ENCODE measurements at regions not wholly inside any gene's neighbourhood (a gene's known extent, or its start where the extent isn't known, plus 50 kb on each side); places are given as distances from the start of the nearest gene placed in this dataset.

DNA sequence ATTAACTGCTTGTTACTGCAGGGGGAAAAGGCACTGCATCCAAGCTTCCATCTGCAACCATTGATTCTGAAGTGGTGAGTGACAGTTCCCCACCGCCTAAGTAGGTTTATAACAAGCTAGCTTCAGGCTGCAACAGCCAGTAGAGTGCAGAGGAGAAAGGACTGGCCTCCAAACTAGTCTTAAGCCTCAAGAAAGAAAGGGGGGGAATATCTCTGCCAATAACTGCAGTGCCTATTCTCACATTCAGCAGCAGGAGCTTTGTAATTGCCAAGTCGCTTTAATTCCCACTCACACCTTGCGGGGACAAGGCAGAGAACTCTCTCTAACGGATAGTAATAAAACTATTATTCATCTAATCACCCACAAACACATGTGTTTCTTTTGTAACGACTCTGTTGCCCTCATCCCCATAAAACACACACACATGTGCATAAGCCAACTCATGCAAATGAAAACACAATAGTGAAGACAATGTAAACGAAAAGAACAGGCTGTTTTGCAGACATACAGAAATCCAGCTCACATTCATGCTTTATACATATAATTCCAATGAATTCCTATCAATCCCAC lies 1963.3 kb upstream of the PIK3C3 start:
- no peak overlapping the region for H3K4me3 ChIP-seq (ENCODE audit: low read length)
- no peak for DNase-seq
- H3K9me3 Mint-ChIP-seq = peaks cover 5 to 33% (median 10%) of the 10 kb centered on the region in 5 donors
- H3K36me3 ChIP-seq (ENCODE audit: insufficient read depth, low read length) = no peaks in the 10 kb centered on the region
- ChIA-PET CTCF (no interaction called here), POLR2A (no interaction called here)
- H3K4me3 Mint-ChIP-seq = no peak overlapping the region
- H3K4me1 ChIP-seq (ENCODE audit: insufficient read depth, low read length) = no peaks in the 10 kb centered on the region
- no peaks in the 10 kb centered on the region for H3K4me1 Mint-ChIP-seq
- H3K9me3 ChIP-seq (ENCODE audit: low read length) = no peaks in the 10 kb centered on the region
- no peaks in the 10 kb centered on the region for H3K36me3 Mint-ChIP-seq
- H3K27ac Mint-ChIP-seq = no peak overlapping the region
- peaks cover 0 to 1% of the 10 kb centered on the region in 2 donors for H3K27me3 Mint-ChIP-seq
- H3K27me3 ChIP-seq (ENCODE audit: insufficient read depth, low read length, poor library complexity, severe bottlenecking) = no peaks in the 10 kb centered on the region
- no peak overlapping the region for H3K27ac ChIP-seq (ENCODE audit: low read depth, low read length)

DNA sequence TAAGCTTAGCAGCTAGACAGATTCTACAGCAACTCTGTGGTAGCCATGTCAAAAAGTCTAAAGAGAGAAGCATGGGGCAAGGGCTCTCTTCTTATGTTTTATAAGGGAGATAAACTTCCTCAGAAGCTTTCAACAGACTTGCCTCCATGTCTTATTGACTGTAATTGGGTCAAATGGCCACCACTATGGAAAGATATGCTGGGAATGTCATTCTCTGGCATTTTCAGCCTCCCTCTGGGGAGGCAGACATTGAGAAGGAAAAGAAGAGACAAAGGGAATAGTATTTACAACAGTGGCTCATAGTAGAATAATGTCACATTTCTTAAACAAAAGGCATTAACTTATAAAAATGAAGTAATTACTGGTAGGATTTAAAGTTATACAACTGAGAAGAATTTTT lies 1964.5 kb upstream of the PIK3C3 start:
- no peaks in the 10 kb centered on the region for H3K36me3 ChIP-seq (ENCODE audit: insufficient read depth, low read length)
- Mint-ChIP-seq H3K27ac (no peak overlapping the region), H3K4me3 (no peak overlapping the region), H3K36me3 (no peaks in the 10 kb centered on the region), H3K9me3 (peaks cover 4 to 34% (median 8%) of the 10 kb centered on the region in 5 donors), H3K27me3 (no peaks in the 10 kb centered on the region), H3K4me1 (no peaks in the 10 kb centered on the region)
- H3K4me3 ChIP-seq (ENCODE audit: low read length) = no peak overlapping the region
- ChIA-PET POLR2A (no interaction called here), CTCF (no interaction called here)
- H3K9me3 ChIP-seq (ENCODE audit: low read length) = no peaks in the 10 kb centered on the region
- DNase-seq = no peak
- H3K4me1 ChIP-seq (ENCODE audit: insufficient read depth, low read length) = no peaks in the 10 kb centered on the region
- no peaks in the 10 kb centered on the region for H3K27me3 ChIP-seq (ENCODE audit: insufficient read depth, low read length, poor library complexity, severe bottlenecking)
- no peak overlapping the region for H3K27ac ChIP-seq (ENCODE audit: low read depth, low read length)

DNA sequence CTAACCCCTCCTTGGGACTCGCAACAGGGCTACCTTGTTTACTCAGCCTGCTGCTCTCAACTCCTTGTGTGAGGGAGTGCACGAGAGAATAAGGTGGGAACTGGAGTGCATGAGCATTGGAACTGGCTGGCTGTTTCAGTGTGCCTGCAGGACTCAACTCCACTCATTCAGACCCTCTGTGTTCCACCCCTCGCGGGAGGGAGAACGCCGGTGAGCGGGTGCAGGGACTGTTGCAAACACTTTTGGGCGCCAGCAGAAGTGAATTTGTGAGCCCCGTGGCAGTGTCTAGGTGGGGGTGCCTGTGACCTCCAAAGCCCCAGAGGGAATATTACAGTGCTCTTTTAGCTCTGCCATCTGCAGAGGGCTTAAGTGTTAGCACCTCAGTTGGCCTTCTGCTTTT lies 1978.3 kb upstream of the PIK3C3 start:
- Histone ChIP-seq H3K27me3 (ENCODE audit: insufficient read depth, low read length, poor library complexity, severe bottlenecking) (no peaks in the 10 kb centered on the region), H3K36me3 (ENCODE audit: insufficient read depth, low read length) (no peaks in the 10 kb centered on the region), H3K4me3 (ENCODE audit: low read length) (no peak overlapping the region), H3K27ac (ENCODE audit: low read depth, low read length) (no peak overlapping the region), H3K9me3 (ENCODE audit: low read length) (no peaks in the 10 kb centered on the region), H3K4me1 (ENCODE audit: insufficient read depth, low read length) (no peaks in the 10 kb centered on the region)
- no peak for DNase-seq
- CTCF ChIA-PET = no interaction called here
- H3K9me3 Mint-ChIP-seq = peaks cover 0 to 7% (median 0%) of the 10 kb centered on the region in 5 donors
- H3K27ac Mint-ChIP-seq = no peak overlapping the region
- POLR2A ChIA-PET = no interaction called here
- H3K36me3 Mint-ChIP-seq = no peaks in the 10 kb centered on the region
- H3K4me1 Mint-ChIP-seq = no peaks in the 10 kb centered on the region
- no peak overlapping the region for H3K4me3 Mint-ChIP-seq
- H3K27me3 Mint-ChIP-seq = no peaks in the 10 kb centered on the region

- no peaks in the 10 kb centered on the region for H3K4me1 ChIP-seq (ENCODE audit: insufficient read depth, low read length)
- H3K27me3 ChIP-seq (ENCODE audit: insufficient read depth, low read length, poor library complexity, severe bottlenecking) = no peaks in the 10 kb centered on the region
- H3K27ac ChIP-seq (ENCODE audit: low read depth, low read length) = no peak overlapping the region
- no peak overlapping the region for H3K27ac Mint-ChIP-seq
- DNase-seq = no peak
- H3K9me3 Mint-ChIP-seq = peaks cover 0 to 7% (median 2%) of the 10 kb centered on the region in 5 donors
- H3K4me1 Mint-ChIP-seq = no peaks in the 10 kb centered on the region
- H3K4me3 ChIP-seq (ENCODE audit: low read length) = no peak overlapping the region
- no peak overlapping the region for H3K4me3 Mint-ChIP-seq
- ChIA-PET POLR2A (no interaction called here), CTCF (no interaction called here)
- no peaks in the 10 kb centered on the region for H3K27me3 Mint-ChIP-seq
- H3K36me3 Mint-ChIP-seq = no peaks in the 10 kb centered on the region
- no peaks in the 10 kb centered on the region for H3K9me3 ChIP-seq (ENCODE audit: low read length)
- H3K36me3 ChIP-seq (ENCODE audit: insufficient read depth, low read length) = no peaks in the 10 kb centered on the region
Observed at GRCh38 chr18:39972521-39972920, 1982.5 kb upstream of the PIK3C3 start.

- ChIA-PET CTCF (no interaction called here), POLR2A (no interaction called here)
- Mint-ChIP-seq H3K4me1 (no peaks in the 10 kb centered on the region), H3K27me3 (no peaks in the 10 kb centered on the region), H3K4me3 (no peak overlapping the region), H3K9me3 (peaks cover 2 to 14% (median 4%) of the 10 kb centered on the region in 5 donors), H3K27ac (no peak overlapping the region), H3K36me3 (no peaks in the 10 kb centered on the region)
- no peaks in the 10 kb centered on the region for H3K36me3 ChIP-seq (ENCODE audit: insufficient read depth, low read length)
- no peaks in the 10 kb centered on the region for H3K9me3 ChIP-seq (ENCODE audit: low read length)
- H3K27me3 ChIP-seq (ENCODE audit: insufficient read depth, low read length, poor library complexity, severe bottlenecking) = no peaks in the 10 kb centered on the region
- H3K27ac ChIP-seq (ENCODE audit: low read depth, low read length) = no peak overlapping the region
- H3K4me3 ChIP-seq (ENCODE audit: low read length) = no peak overlapping the region
- H3K4me1 ChIP-seq (ENCODE audit: insufficient read depth, low read length) = no peaks in the 10 kb centered on the region
- DNase-seq = no peak
Observed at GRCh38 chr18:39969803-39970494, 1985.1 kb upstream of the PIK3C3 start.

GRCh38 chr18:39966275-39966674 lies 1988.8 kb upstream of the PIK3C3 start:
- Mint-ChIP-seq H3K27ac (no peak overlapping the region), H3K27me3 (no peaks in the 10 kb centered on the region), H3K9me3 (peaks cover 7 to 23% (median 11%) of the 10 kb centered on the region in 5 donors), H3K4me3 (no peak overlapping the region), H3K36me3 (peaks cover 0 to 1% (median 0%) of the 10 kb centered on the region in 3 donors), H3K4me1 (no peaks in the 10 kb centered on the region)
- Histone ChIP-seq H3K9me3 (ENCODE audit: low read length) (no peaks in the 10 kb centered on the region), H3K4me3 (ENCODE audit: low read length) (no peak overlapping the region), H3K27ac (ENCODE audit: low read depth, low read length) (no peak overlapping the region), H3K27me3 (ENCODE audit: insufficient read depth, low read length, poor library complexity, severe bottlenecking) (no peaks in the 10 kb centered on the region), H3K36me3 (ENCODE audit: insufficient read depth, low read length) (no peaks in the 10 kb centered on the region), H3K4me1 (ENCODE audit: insufficient read depth, low read length) (no peaks in the 10 kb centered on the region)
- POLR2A ChIA-PET = no interaction called here
- no peak for DNase-seq
- CTCF ChIA-PET = no interaction called here

GRCh38 chr18:39962546-39962945 lies 1992.5 kb upstream of the PIK3C3 start:
- no peak overlapping the region for H3K4me3 ChIP-seq (ENCODE audit: low read length)
- DNase-seq = no peak
- H3K27me3 ChIP-seq (ENCODE audit: insufficient read depth, low read length, poor library complexity, severe bottlenecking) = no peaks in the 10 kb centered on the region
- Mint-ChIP-seq H3K36me3 (peaks cover 0 to 1% (median 0%) of the 10 kb centered on the region in 3 donors), H3K4me3 (no peak overlapping the region), H3K9me3 (peaks cover 11 to 22% (median 17%) of the 10 kb centered on the region in 5 donors), H3K27me3 (no peaks in the 10 kb centered on the region), H3K4me1 (no peaks in the 10 kb centered on the region), H3K27ac (no peak overlapping the region)
- no peaks in the 10 kb centered on the region for H3K36me3 ChIP-seq (ENCODE audit: insufficient read depth, low read length)
- H3K27ac ChIP-seq (ENCODE audit: low read depth, low read length) = no peak overlapping the region
- CTCF ChIA-PET = no interaction called here
- H3K9me3 ChIP-seq (ENCODE audit: low read length) = no peaks in the 10 kb centered on the region
- H3K4me1 ChIP-seq (ENCODE audit: insufficient read depth, low read length) = no peaks in the 10 kb centered on the region
- POLR2A ChIA-PET = no interaction called here

GRCh38 chr18:39960550-39960949 lies 1994.5 kb upstream of the PIK3C3 start:
- Mint-ChIP-seq H3K27ac (no peak overlapping the region), H3K36me3 (peaks cover 0 to 1% (median 0%) of the 10 kb centered on the region in 3 donors), H3K4me1 (no peaks in the 10 kb centered on the region), H3K9me3 (peaks cover 8 to 24% (median 17%) of the 10 kb centered on the region in 5 donors), H3K4me3 (no peak overlapping the region), H3K27me3 (no peaks in the 10 kb centered on the region)
- Histone ChIP-seq H3K27ac (ENCODE audit: low read depth, low read length) (no peak overlapping the region), H3K27me3 (ENCODE audit: insufficient read depth, low read length, poor library complexity, severe bottlenecking) (no peaks in the 10 kb centered on the region), H3K4me3 (ENCODE audit: low read length) (no peak overlapping the region), H3K4me1 (ENCODE audit: insufficient read depth, low read length) (no peaks in the 10 kb centered on the region), H3K36me3 (ENCODE audit: insufficient read depth, low read length) (no peaks in the 10 kb centered on the region), H3K9me3 (ENCODE audit: low read length) (no peaks in the 10 kb centered on the region)
- CTCF ChIA-PET = no interaction called here
- POLR2A ChIA-PET = no interaction called here
- DNase-seq = no peak

Data from CD8-positive, alpha-beta memory T cell (primary cell).